SK-N-SH treated with all-trans-retinoic acid at 6 μM for 48 hours (cell line): ENCODE measurements at regions not wholly inside any gene's neighbourhood (a gene's known extent, or its start where the extent isn't known, plus 50 kb on each side); places are given as distances from the start of the nearest gene placed in this dataset.

Source experiments
- ARNTL ChIP-seq: fragments of 450-650 bp; formaldehyde crosslinking; IDR thresholded peaks from 2 replicates; pipeline ENCODE4 v1.5.0; 2020; ENCODE audit warnings: low read depth, mild to moderate bottlenecking, moderate library complexity, borderline replicate concordance
- CSRNP3 ChIP-seq: fragments of 250-450 bp; sonication (Bioruptor Pico); IDR thresholded peaks from 2 replicates; pipeline ENCODE4 v1.5.1; 2021; ENCODE audit warnings: mild to moderate bottlenecking, moderate library complexity
- ESRRG ChIP-seq: fragments of 250-450 bp; sonication (Bioruptor Pico); IDR thresholded peaks from 2 replicates; pipeline ENCODE4 v1.6.1; 2021; ENCODE audit warnings: mild to moderate bottlenecking
- GLIS3 ChIP-seq: fragments of 250-450 bp; sonication (Bioruptor Pico); IDR thresholded peaks from 2 replicates; pipeline ENCODE4 v1.5.0; 2020; ENCODE audit warnings: mild to moderate bottlenecking, moderate library complexity
- OSR1 ChIP-seq: fragments of 250-450 bp; sonication (Bioruptor Pico); IDR thresholded peaks from 2 replicates; pipeline ENCODE4 v1.8.0; 2022; ENCODE audit warnings: moderate library complexity, mild to moderate bottlenecking, inconsistent platforms
- RARB ChIP-seq: fragments of 250-450 bp; sonication (Bioruptor Pico); IDR thresholded peaks from 2 replicates; pipeline ENCODE4 v1.8.0; 2021; ENCODE audit warnings: mild to moderate bottlenecking, moderate library complexity
- ZC3H10 ChIP-seq: fragments of 250-450 bp; sonication (Bioruptor Pico); IDR thresholded peaks from 2 replicates; pipeline ENCODE4 v1.5.1; 2021; ENCODE audit warnings: mild to moderate bottlenecking, moderate library complexity
- ZFP3 ChIP-seq: fragments of 250-450 bp; sonication (Bioruptor Pico); IDR thresholded peaks from 2 replicates; pipeline ENCODE4 v1.5.0; 2020; ENCODE audit warnings: mild to moderate bottlenecking, moderate library complexity
- ZFP30 ChIP-seq: fragments of 450-650 bp; formaldehyde crosslinking; IDR thresholded peaks from 2 replicates; pipeline ENCODE4 v1.5.0; 2022; ENCODE audit warnings: mild to moderate bottlenecking, moderate library complexity
- ZNF70 ChIP-seq: fragments of 450-650 bp; formaldehyde crosslinking; IDR thresholded peaks from 2 replicates; pipeline ENCODE4 v1.5.0; 2020; ENCODE audit warnings: mild to moderate bottlenecking, moderate library complexity
- TF ChIP-seq, protein P1 (sequence below): fragments of 250-450 bp; sonication (Bioruptor Pico); IDR thresholded peaks from 2 replicates; pipeline ENCODE4 v1.5.1; 2020; ENCODE audit warnings: low read depth, mild to moderate bottlenecking, moderate library complexity
- TF ChIP-seq, protein P2 (sequence below): fragments of 250-450 bp; sonication (Bioruptor Pico); IDR thresholded peaks from 2 replicates; pipeline ENCODE4 v1.8.0; 2021; ENCODE audit warnings: low read depth, mild to moderate bottlenecking, moderate library complexity, borderline replicate concordance
- TF ChIP-seq, protein P3 (sequence below): fragments of 250-450 bp; sonication (Bioruptor Pico); IDR thresholded peaks from 2 replicates; pipeline ENCODE4 v1.8.0; 2020; ENCODE audit warnings: mild to moderate bottlenecking, moderate library complexity, borderline replicate concordance

- TF ChIP-seq, protein P1, sequence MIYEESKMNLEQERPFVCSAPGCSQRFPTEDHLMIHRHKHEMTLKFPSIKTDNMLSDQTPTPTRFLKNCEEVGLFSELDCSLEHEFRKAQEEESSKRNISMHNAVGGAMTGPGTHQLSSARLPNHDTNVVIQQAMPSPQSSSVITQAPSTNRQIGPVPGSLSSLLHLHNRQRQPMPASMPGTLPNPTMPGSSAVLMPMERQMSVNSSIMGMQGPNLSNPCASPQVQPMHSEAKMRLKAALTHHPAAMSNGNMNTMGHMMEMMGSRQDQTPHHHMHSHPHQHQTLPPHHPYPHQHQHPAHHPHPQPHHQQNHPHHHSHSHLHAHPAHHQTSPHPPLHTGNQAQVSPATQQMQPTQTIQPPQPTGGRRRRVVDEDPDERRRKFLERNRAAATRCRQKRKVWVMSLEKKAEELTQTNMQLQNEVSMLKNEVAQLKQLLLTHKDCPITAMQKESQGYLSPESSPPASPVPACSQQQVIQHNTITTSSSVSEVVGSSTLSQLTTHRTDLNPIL (CRISPR knock-in tag): no peak
- no peak for TF ChIP-seq OSR1
- no peak for TF ChIP-seq CSRNP3 (CRISPR knock-in tag)
- no peak for TF ChIP-seq ZFP3 (CRISPR knock-in tag)
- no peak for TF ChIP-seq RARB
- TF ChIP-seq, protein P2, sequence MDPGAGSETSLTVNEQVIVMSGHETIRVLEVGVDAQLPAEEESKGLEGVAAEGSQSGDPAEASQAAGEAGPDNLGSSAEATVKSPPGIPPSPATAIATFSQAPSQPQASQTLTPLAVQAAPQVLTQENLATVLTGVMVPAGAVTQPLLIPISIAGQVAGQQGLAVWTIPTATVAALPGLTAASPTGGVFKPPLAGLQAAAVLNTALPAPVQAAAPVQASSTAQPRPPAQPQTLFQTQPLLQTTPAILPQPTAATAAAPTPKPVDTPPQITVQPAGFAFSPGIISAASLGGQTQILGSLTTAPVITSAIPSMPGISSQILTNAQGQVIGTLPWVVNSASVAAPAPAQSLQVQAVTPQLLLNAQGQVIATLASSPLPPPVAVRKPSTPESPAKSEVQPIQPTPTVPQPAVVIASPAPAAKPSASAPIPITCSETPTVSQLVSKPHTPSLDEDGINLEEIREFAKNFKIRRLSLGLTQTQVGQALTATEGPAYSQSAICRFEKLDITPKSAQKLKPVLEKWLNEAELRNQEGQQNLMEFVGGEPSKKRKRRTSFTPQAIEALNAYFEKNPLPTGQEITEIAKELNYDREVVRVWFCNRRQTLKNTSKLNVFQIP (CRISPR knock-in tag): no peak
- no peak for TF ChIP-seq GLIS3 (CRISPR knock-in tag)
- no peak for TF ChIP-seq ZFP30 (CRISPR knock-in tag)
- TF ChIP-seq, protein P3, sequence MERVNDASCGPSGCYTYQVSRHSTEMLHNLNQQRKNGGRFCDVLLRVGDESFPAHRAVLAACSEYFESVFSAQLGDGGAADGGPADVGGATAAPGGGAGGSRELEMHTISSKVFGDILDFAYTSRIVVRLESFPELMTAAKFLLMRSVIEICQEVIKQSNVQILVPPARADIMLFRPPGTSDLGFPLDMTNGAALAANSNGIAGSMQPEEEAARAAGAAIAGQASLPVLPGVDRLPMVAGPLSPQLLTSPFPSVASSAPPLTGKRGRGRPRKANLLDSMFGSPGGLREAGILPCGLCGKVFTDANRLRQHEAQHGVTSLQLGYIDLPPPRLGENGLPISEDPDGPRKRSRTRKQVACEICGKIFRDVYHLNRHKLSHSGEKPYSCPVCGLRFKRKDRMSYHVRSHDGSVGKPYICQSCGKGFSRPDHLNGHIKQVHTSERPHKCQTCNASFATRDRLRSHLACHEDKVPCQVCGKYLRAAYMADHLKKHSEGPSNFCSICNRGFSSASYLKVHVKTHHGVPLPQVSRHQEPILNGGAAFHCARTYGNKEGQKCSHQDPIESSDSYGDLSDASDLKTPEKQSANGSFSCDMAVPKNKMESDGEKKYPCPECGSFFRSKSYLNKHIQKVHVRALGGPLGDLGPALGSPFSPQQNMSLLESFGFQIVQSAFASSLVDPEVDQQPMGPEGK (CRISPR knock-in tag): no peak
- TF ChIP-seq ESRRG (CRISPR knock-in tag): no peak
- TF ChIP-seq ZC3H10 (CRISPR knock-in tag): no peak
- no peak for TF ChIP-seq ARNTL (CRISPR knock-in tag)
- no peak for TF ChIP-seq ZNF70 (CRISPR knock-in tag)
Measured at GRCh38 chr4:170231377-170231776, 141.6 kb upstream of the AADAT start.
